Parathyroid adenoma (tissue), 2 donors: ENCODE measurements at regions not wholly inside any gene's neighbourhood (a gene's known extent, or its start where the extent isn't known, plus 50 kb on each side); places are given as distances from the start of the nearest gene placed in this dataset.
"Not testable (repeated sequence)": the region's sequence is repeated elsewhere in the genome, so short reads cannot be mapped to it uniquely, and the experiment has no call there.

Experiments
- H2AFZ ChIP-seq: fragments of 300-600 bp; sonication (generic); one replicate; pipeline ENCODE4 v1.7.0; 2017; ENCODE audit warnings: antibody characterized with exemption, mild to moderate bottlenecking
- H3K27ac ChIP-seq: fragments of 300-600 bp; sonication (generic); one replicate; pipeline ENCODE4 v1.7.0; 2017
- H3K27me3 ChIP-seq: fragments of 300-600 bp; sonication (generic); one replicate; pipeline ENCODE4 v1.7.0; 2017; ENCODE audit warnings: low read length; ENCODE audit not compliant: control insufficient read depth, insufficient read depth
- H3K36me3 ChIP-seq: fragments of 300-600 bp; sonication (generic); one replicate; pipeline ENCODE4 v1.7.0; 2017; ENCODE audit warnings: low read length; ENCODE audit not compliant: control insufficient read depth, insufficient read depth
- H3K4me1 ChIP-seq: fragments of 300-600 bp; sonication (generic); one replicate; pipeline ENCODE4 v1.7.0; 2017; ENCODE audit warnings: control low read depth
- H3K4me2 ChIP-seq: fragments of 300-600 bp; sonication (generic); one replicate; pipeline ENCODE4 v1.7.0; 2017; ENCODE audit warnings: low read length
- H3K4me3 ChIP-seq: fragments of 300-600 bp; sonication (generic); one replicate; pipeline ENCODE4 v1.7.0; 2017; ENCODE audit warnings: low read depth, low read length
- H3K79me2 ChIP-seq: fragments of 300-600 bp; sonication (generic); one replicate; pipeline ENCODE4 v1.7.0; 2017; ENCODE audit warnings: control low read depth
- H3K9ac ChIP-seq: fragments of 300-600 bp; sonication (generic); one replicate; pipeline ENCODE4 v1.7.0; 2017; ENCODE audit warnings: mild to moderate bottlenecking
- H3K9me3 ChIP-seq: fragments of 300-600 bp; sonication (generic); one replicate; pipeline ENCODE4 v1.7.0; 2017; ENCODE audit warnings: low read length; ENCODE audit not compliant: control insufficient read depth
- TF ChIP-seq, protein P1 (sequence below): fragments of 300-600 bp; sonication (generic); IDR thresholded peaks from one replicate; pipeline ENCODE4 v1.7.0; 2017; ENCODE audit warnings: antibody characterized with exemption, mild to moderate bottlenecking
- donor health status: primary hyperparathyroidism.

DNA sequence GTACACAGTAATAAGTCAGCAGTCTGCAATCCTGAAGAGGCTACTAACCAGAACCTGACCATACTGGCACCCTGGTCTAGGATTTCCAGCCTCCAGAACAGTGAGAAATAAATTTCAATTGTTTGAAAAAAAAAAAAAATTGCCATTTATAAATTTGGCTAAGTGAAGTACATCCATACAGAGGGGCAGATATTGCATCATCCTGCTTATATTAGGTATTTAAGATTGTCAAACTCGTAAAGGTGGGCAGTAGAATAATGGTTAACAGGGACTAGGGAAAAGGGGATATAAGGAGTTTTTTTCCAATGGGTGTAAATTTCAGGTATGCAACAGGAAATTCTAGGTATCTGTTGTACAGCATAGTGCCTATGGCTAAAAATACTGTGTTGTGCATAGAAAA lies 1250.9 kb downstream of the BRINP3 start:
- TF ChIP-seq, protein P1, sequence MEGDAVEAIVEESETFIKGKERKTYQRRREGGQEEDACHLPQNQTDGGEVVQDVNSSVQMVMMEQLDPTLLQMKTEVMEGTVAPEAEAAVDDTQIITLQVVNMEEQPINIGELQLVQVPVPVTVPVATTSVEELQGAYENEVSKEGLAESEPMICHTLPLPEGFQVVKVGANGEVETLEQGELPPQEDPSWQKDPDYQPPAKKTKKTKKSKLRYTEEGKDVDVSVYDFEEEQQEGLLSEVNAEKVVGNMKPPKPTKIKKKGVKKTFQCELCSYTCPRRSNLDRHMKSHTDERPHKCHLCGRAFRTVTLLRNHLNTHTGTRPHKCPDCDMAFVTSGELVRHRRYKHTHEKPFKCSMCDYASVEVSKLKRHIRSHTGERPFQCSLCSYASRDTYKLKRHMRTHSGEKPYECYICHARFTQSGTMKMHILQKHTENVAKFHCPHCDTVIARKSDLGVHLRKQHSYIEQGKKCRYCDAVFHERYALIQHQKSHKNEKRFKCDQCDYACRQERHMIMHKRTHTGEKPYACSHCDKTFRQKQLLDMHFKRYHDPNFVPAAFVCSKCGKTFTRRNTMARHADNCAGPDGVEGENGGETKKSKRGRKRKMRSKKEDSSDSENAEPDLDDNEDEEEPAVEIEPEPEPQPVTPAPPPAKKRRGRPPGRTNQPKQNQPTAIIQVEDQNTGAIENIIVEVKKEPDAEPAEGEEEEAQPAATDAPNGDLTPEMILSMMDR, result no peak
- Histone ChIP-seq H3K4me1 (no peaks in the 10 kb centered on the region), H3K27me3 (no peaks in the 10 kb centered on the region), H3K27ac (no peak overlapping the region), H3K4me3 (no peak overlapping the region), H3K4me2 (no peak overlapping the region), H3K79me2 (no peaks in the 10 kb centered on the region), H3K36me3 (no peaks in the 10 kb centered on the region), H3K9ac (no peak overlapping the region), H3K9me3 (peaks cover 6% of the 10 kb centered on the region), H2AFZ (no peak overlapping the region)

DNA sequence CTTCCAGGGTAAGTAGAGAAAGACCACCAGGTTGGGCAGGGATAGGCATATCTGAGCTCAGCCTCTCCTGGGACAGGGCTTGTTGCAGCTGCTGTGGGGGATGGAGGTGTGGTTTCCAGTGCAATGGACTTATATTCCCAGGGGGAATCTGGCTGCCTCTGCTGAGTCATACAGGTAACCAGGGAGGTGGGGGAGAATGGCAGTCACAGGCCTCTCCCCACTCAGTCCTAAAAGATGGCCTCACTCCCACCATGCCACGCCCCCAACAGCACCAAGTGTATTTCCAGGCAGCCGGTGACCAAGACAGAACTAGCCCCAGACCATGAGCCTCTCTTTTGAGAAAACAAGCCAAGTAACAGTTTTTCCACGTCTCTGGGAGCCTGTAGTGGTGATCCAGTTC lies 1240.7 kb downstream of the BRINP3 start:
- Histone ChIP-seq H3K4me2 (no peak overlapping the region), H3K36me3 (no peaks in the 10 kb centered on the region), H3K27ac (no peak overlapping the region), H3K27me3 (no peaks in the 10 kb centered on the region), H3K4me3 (no peak overlapping the region), H3K9me3 (no peaks in the 10 kb centered on the region), H3K9ac (no peak overlapping the region), H3K4me1 (no peaks in the 10 kb centered on the region), H3K79me2 (no peaks in the 10 kb centered on the region), H2AFZ (no peak overlapping the region)
- TF ChIP-seq, protein P1, result no peak

DNA sequence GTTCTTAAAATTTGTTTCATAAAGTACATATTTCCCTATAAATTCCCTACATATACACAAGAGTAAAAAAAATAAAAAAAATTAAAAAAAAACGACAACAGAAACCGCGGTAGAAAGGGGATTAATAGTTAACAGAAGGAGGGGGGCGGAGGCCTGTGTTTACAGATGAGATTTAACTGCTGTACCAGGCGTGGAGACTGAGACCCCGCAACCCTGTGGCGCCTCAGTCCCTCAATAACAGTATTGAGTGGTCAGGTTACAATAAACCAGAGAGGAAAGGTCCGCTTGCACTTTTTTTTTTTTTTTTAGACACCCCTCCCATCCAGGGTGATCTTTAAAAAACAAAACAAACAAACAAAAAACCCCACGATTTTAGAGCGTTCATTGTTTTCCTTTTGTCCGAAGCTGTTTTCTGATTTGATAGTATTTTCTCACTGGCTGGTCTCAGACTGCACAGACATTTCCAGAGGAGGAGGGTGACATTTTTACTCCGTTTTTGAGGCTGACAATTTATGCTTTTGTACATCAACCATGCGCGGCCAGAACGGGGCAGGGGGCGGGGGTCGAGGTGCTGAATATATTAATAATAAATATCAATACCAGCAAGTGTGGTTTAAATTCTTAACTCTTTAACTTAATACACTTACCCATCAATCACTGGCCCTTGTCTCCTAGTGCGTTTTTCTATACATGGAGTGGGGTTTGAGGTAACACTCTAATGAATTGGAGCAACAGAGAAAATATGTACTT lies 1223.9 kb downstream of the BRINP3 start:
- TF ChIP-seq, protein P1, result no peak

DNA sequence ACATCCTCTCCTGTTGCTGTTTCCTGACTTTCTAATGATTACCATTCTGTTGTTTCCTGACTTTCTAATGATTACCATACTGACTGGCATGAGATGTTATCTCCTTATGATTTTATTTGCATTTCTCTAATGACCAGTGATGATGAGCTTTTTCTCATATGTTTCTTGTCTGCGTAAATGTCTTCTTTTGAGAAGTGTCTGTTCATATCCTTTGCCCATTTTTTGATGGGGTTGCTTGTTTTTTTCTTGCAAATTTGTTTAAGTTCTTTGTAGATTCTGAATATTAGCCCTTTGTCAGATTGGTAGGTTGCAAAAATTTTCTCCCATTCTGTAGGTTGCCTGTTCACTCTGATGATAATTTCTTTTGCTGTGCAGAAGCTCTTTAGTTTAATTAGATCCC lies 1216.5 kb downstream of the BRINP3 start:
- H3K27me3 ChIP-seq, H3K4me3 ChIP-seq, H3K9ac ChIP-seq, H2AFZ ChIP-seq, H3K4me1 ChIP-seq, H3K36me3 ChIP-seq, H3K9me3 ChIP-seq, H3K79me2 ChIP-seq, H3K4me2 ChIP-seq, H3K27ac ChIP-seq: not testable (repeated sequence)

More for the DNA sequence above, 1223.9 kb downstream of the BRINP3 start:
- H3K79me2 ChIP-seq, result no peaks in the 10 kb centered on the region
- H3K4me2 ChIP-seq, result no peak overlapping the region
- no peaks in the 10 kb centered on the region for H3K4me1 ChIP-seq
- no peak overlapping the region for H3K4me3 ChIP-seq
- no peak overlapping the region for H3K9ac ChIP-seq
- no peak overlapping the region for H3K27ac ChIP-seq
- no peak overlapping the region for H2AFZ ChIP-seq
- H3K27me3 ChIP-seq, result no peaks in the 10 kb centered on the region
- no peaks in the 10 kb centered on the region for H3K9me3 ChIP-seq
- H3K36me3 ChIP-seq, result no peaks in the 10 kb centered on the region

DNA sequence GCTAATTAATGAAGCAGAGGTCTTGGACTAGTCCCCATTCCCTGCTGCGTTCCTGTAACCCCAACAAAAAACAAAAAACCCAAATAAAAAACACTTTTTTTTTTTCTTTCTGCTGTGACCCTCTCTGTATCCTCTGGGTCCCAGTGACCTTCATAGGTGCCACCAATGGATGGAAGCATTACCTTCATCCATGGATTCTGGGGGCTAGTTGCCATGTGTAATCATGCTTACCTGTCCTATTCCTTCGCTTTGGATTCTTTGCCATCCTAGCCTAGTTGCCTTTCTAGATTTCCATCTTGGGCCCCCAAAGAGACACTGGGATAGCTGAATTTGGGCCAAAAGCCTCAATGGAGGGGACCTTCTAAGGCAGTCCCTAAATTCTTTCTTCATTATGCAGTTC lies 1208.7 kb downstream of the BRINP3 start:
- TF ChIP-seq, protein P1, result no peak
- H3K4me2 ChIP-seq, result no peak overlapping the region
- no peaks in the 10 kb centered on the region for H3K79me2 ChIP-seq
- H3K4me1 ChIP-seq, result no peaks in the 10 kb centered on the region
- H2AFZ ChIP-seq, result no peak overlapping the region
- no peaks in the 10 kb centered on the region for H3K36me3 ChIP-seq
- H3K27ac ChIP-seq, result no peak overlapping the region
- no peaks in the 10 kb centered on the region for H3K27me3 ChIP-seq
- H3K4me3 ChIP-seq, result no peak overlapping the region
- no peaks in the 10 kb centered on the region for H3K9me3 ChIP-seq
- no peak overlapping the region for H3K9ac ChIP-seq
